K562 (cell line): ENCODE measurements at regions not wholly inside any gene's neighbourhood (a gene's known extent, or its start where the extent isn't known, plus 50 kb on each side); places are given as distances from the start of the nearest gene placed in this dataset.

Experiments
- EP300 ChIP-seq: IDR thresholded peaks from 2 replicates; pipeline ENCODE4 v1.6.1; 2012; ENCODE audit warnings: low read length, improper control_type of control experiment
- KDM5B ChIP-seq: fragments of 200-600 bp; sonication (generic); IDR thresholded peaks from 2 replicates; pipeline ENCODE4 v1.6.1; 2012; ENCODE audit warnings: low read depth, mild to moderate bottlenecking, moderate library complexity, low read length, control low read depth, inconsistent platforms; ENCODE audit not compliant: insufficient replicate concordance
- NBN ChIP-seq: fragments of 450-650 bp; IDR thresholded peaks from 2 replicates; pipeline ENCODE4 v1.6.1; 2016; ENCODE audit warnings: low read depth, mild to moderate bottlenecking
- NFE2L1 ChIP-seq: fragments of 450-650 bp; IDR thresholded peaks from 2 replicates; pipeline ENCODE4 v1.6.1; 2016; ENCODE audit warnings: missing genetic modification characterization, low read depth, mild to moderate bottlenecking, missing compliant biosample characterization, moderate library complexity, borderline replicate concordance
- SREBF1 ChIP-seq: fragments of 150-350 bp; IDR thresholded peaks from 2 replicates; pipeline ENCODE4 v1.6.1; 2014; ENCODE audit warnings: antibody characterized with exemption, low read depth, low read length, borderline replicate concordance
- U2AF1 ChIP-seq: fragments of 200-400 bp; formaldehyde crosslinking; optimal IDR thresholded peaks from 2 replicates; pipeline ENCODE3; 2017; ENCODE audit warnings: mild to moderate bottlenecking, low read depth, low read length, moderate library complexity
- ZKSCAN1 ChIP-seq: fragments of 150-350 bp; IDR thresholded peaks from 2 replicates; pipeline ENCODE4 v1.6.1; 2016; ENCODE audit warnings: low read depth, low read length
- ZNF316 ChIP-seq: fragments of 450-650 bp; IDR thresholded peaks from 2 replicates; pipeline ENCODE4 v1.6.1; 2016
- TF ChIP-seq, protein P1 (sequence below): fragments of 450-650 bp; formaldehyde crosslinking; IDR thresholded peaks from 2 replicates; pipeline ENCODE4 v1.4.0; 2022; ENCODE audit warnings: missing genetic modification characterization
- TF ChIP-seq, protein P2 (sequence below): sonication (generic); formaldehyde crosslinking; IDR thresholded peaks from 2 replicates; pipeline ENCODE4 v1.5.0; 2020; ENCODE audit warnings: missing genetic modification reagents
- TF ChIP-seq, protein P3 (sequence below), 3 experiments: IDR thresholded peaks in 2 of 3; conservative IDR thresholded peaks in 1 of 3; 2 replicates each; pipeline ENCODE4 v1.5.1; 2011 to 2012; ENCODE audit warnings: low read length in 3 of 3, mild to moderate bottlenecking in 3 of 3, control low read depth in 2 of 3, improper control_type of control experiment in 1 of 3, inconsistent platforms in 1 of 3, low read depth in 1 of 3, mixed read lengths in 1 of 3, moderate library complexity in 1 of 3; ENCODE audit not compliant: insufficient read depth in 2 of 3
- TF ChIP-seq, protein P4 (sequence below), 2 experiments: fragments of 450-650 bp; formaldehyde crosslinking in 1 of 2; IDR thresholded peaks; 2 replicates each; pipeline versions ENCODE4 v1.4.0 to v1.6.1; 2014 to 2020; ENCODE audit warnings: mild to moderate bottlenecking in 2 of 2, borderline replicate concordance in 1 of 2, low read depth in 1 of 2

DNA sequence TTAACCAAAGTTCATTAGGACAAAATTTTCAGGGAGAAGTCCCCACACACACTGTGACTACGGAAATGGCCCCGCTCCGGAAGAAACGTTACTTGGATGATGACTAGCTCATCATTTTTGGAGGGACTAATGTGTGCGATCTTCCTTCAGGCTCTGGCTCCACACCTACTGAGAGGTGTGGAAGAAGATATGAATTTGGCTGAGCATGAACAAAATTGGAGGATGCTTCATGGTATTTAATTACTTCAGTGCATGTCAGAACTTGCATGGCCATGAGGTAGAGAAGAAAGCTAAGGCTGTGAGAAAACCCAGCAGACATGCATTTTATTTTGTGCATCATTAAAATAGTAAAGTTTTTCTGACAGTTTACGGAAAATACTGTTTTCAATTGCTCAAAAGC lies 202.1 kb upstream of the TLE4 start:
- no peak for TF ChIP-seq ZKSCAN1
- TF ChIP-seq NBN, result no peak
- TF ChIP-seq NFE2L1, result no peak
- TF ChIP-seq, protein P1, sequence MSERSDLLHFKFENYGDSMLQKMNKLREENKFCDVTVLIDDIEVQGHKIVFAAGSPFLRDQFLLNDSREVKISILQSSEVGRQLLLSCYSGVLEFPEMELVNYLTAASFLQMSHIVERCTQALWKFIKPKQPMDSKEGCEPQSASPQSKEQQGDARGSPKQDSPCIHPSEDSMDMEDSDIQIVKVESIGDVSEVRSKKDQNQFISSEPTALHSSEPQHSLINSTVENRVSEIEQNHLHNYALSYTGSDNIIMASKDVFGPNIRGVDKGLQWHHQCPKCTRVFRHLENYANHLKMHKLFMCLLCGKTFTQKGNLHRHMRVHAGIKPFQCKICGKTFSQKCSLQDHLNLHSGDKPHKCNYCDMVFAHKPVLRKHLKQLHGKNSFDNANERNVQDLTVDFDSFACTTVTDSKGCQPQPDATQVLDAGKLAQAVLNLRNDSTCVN (CRISPR knock-in tag), result no peak
- no peak for TF ChIP-seq KDM5B
- no peak for TF ChIP-seq ZNF316
- TF ChIP-seq, protein P2, sequence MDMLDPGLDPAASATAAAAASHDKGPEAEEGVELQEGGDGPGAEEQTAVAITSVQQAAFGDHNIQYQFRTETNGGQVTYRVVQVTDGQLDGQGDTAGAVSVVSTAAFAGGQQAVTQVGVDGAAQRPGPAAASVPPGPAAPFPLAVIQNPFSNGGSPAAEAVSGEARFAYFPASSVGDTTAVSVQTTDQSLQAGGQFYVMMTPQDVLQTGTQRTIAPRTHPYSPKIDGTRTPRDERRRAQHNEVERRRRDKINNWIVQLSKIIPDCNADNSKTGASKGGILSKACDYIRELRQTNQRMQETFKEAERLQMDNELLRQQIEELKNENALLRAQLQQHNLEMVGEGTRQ (CRISPR knock-in tag), result no peak
- TF ChIP-seq, protein P3, sequence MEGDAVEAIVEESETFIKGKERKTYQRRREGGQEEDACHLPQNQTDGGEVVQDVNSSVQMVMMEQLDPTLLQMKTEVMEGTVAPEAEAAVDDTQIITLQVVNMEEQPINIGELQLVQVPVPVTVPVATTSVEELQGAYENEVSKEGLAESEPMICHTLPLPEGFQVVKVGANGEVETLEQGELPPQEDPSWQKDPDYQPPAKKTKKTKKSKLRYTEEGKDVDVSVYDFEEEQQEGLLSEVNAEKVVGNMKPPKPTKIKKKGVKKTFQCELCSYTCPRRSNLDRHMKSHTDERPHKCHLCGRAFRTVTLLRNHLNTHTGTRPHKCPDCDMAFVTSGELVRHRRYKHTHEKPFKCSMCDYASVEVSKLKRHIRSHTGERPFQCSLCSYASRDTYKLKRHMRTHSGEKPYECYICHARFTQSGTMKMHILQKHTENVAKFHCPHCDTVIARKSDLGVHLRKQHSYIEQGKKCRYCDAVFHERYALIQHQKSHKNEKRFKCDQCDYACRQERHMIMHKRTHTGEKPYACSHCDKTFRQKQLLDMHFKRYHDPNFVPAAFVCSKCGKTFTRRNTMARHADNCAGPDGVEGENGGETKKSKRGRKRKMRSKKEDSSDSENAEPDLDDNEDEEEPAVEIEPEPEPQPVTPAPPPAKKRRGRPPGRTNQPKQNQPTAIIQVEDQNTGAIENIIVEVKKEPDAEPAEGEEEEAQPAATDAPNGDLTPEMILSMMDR (IDR thresholded peaks at IDR 0.05 in 2 of 3, conservative IDR thresholded peaks at IDR 0.05 in 1 of 3; ENCODE audit: insufficient read depth in 2 of 3, low read depth in 1 of 3, low read length in 3 of 3), result no peak
- TF ChIP-seq, protein P4, sequence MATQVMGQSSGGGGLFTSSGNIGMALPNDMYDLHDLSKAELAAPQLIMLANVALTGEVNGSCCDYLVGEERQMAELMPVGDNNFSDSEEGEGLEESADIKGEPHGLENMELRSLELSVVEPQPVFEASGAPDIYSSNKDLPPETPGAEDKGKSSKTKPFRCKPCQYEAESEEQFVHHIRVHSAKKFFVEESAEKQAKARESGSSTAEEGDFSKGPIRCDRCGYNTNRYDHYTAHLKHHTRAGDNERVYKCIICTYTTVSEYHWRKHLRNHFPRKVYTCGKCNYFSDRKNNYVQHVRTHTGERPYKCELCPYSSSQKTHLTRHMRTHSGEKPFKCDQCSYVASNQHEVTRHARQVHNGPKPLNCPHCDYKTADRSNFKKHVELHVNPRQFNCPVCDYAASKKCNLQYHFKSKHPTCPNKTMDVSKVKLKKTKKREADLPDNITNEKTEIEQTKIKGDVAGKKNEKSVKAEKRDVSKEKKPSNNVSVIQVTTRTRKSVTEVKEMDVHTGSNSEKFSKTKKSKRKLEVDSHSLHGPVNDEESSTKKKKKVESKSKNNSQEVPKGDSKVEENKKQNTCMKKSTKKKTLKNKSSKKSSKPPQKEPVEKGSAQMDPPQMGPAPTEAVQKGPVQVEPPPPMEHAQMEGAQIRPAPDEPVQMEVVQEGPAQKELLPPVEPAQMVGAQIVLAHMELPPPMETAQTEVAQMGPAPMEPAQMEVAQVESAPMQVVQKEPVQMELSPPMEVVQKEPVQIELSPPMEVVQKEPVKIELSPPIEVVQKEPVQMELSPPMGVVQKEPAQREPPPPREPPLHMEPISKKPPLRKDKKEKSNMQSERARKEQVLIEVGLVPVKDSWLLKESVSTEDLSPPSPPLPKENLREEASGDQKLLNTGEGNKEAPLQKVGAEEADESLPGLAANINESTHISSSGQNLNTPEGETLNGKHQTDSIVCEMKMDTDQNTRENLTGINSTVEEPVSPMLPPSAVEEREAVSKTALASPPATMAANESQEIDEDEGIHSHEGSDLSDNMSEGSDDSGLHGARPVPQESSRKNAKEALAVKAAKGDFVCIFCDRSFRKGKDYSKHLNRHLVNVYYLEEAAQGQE (IDR thresholded peaks at IDR 0.05; ENCODE audit: borderline replicate concordance), result no peak
- TF ChIP-seq, protein P4 (CRISPR knock-in tag; IDR thresholded peaks at IDR 0.05; ENCODE audit: low read depth), result no peak
- no peak for TF ChIP-seq EP300
- no peak for TF ChIP-seq SREBF1
- no peak for TF ChIP-seq U2AF1
